SK-N-MC (cell line): ENCODE measurements at regions not wholly inside any gene's neighbourhood (a gene's known extent, or its start where the extent isn't known, plus 50 kb on each side); places are given as distances from the start of the nearest gene placed in this dataset.

Experiments used
- EZH2 ChIP-seq: fragments of 200-600 bp; sonication (generic); IDR thresholded peaks from one replicate; pipeline ENCODE4 v1.6.1; 2017; ENCODE audit warnings: antibody characterized with exemption
- FOXP2 ChIP-seq: optimal IDR thresholded peaks from 2 replicates; pipeline ENCODE3; 2011; ENCODE audit warnings: mild to moderate bottlenecking, moderate library complexity; ENCODE audit not compliant: insufficient read depth; ENCODE audit errors: extremely low read length, control extremely low read depth

GRCh38 chr2:145273840-145274239, 753.9 kb upstream of the ZEB2 start:
- TF ChIP-seq EZH2 (no peak), FOXP2 (no peak)
